WTC11 (cell line): ENCODE measurements at regions not wholly inside any gene's neighbourhood (a gene's known extent, or its start where the extent isn't known, plus 50 kb on each side); places are given as distances from the start of the nearest gene placed in this dataset.

Experiments
- ATF2 ChIP-seq: sonication (generic); formaldehyde crosslinking; IDR thresholded peaks from 2 replicates; pipeline ENCODE4 v1.8.1; 2022; ENCODE audit warnings: low read depth, missing genetic modification reagents, borderline replicate concordance
- FOXP4 ChIP-seq: sonication (generic); formaldehyde crosslinking; IDR thresholded peaks from 2 replicates; pipeline ENCODE4 v1.8.0; 2022; ENCODE audit warnings: mild to moderate bottlenecking, missing genetic modification reagents
- IRF2 ChIP-seq: sonication (generic); formaldehyde crosslinking; IDR thresholded peaks from 2 replicates; pipeline ENCODE4 v1.8.0; 2022; ENCODE audit warnings: low read depth, missing genetic modification reagents, borderline replicate concordance
- TEAD4 ChIP-seq: sonication (generic); formaldehyde crosslinking; IDR thresholded peaks from 2 replicates; pipeline ENCODE4 v1.8.0; 2022; ENCODE audit warnings: mild to moderate bottlenecking, missing genetic modification reagents
- ZNF512 ChIP-seq: sonication (generic); formaldehyde crosslinking; IDR thresholded peaks from 2 replicates; pipeline ENCODE4 v1.8.1; 2022; ENCODE audit warnings: missing genetic modification reagents, borderline replicate concordance
- TF ChIP-seq, protein P1 (sequence below): fragments of 200-600 bp; IDR thresholded peaks from 2 replicates; pipeline ENCODE4 v1.8.0; 2022; ENCODE audit warnings: antibody characterized with exemption

DNA sequence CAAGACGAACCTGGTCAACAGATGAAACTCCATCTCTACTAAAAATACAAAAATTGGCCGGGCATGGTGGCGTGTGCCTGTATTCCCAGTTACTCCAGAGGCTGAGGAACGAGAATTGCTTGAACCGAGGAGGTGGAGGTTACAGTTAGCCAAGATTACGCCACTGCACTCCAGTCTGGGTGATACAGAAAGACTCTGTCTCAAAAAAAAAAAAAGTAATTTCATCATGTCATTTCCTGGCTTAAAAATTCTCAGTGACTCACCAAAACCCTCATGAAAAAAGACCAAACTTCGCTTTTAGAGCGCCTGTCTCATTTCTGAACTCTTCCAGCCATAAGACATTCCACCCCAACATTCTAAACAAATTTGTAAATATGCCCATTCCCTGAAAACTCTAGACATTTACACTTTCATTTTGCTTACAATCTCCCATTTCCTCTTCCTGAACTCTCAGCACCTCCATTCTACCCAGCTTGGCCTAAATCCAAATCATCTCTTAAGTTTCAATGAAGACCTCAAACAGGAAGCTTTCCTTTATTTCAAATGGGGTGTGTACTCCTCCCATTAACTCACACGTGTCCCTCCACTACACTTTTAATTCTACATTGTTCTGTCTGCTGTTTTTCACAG is 50.5 kb upstream of the PRRC2C start:
- TF ChIP-seq, protein P1, sequence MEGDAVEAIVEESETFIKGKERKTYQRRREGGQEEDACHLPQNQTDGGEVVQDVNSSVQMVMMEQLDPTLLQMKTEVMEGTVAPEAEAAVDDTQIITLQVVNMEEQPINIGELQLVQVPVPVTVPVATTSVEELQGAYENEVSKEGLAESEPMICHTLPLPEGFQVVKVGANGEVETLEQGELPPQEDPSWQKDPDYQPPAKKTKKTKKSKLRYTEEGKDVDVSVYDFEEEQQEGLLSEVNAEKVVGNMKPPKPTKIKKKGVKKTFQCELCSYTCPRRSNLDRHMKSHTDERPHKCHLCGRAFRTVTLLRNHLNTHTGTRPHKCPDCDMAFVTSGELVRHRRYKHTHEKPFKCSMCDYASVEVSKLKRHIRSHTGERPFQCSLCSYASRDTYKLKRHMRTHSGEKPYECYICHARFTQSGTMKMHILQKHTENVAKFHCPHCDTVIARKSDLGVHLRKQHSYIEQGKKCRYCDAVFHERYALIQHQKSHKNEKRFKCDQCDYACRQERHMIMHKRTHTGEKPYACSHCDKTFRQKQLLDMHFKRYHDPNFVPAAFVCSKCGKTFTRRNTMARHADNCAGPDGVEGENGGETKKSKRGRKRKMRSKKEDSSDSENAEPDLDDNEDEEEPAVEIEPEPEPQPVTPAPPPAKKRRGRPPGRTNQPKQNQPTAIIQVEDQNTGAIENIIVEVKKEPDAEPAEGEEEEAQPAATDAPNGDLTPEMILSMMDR, result no peak
- no peak for TF ChIP-seq TEAD4
- no peak for TF ChIP-seq FOXP4
- no peak for TF ChIP-seq ATF2 (CRISPR knock-in tag)
- no peak for TF ChIP-seq IRF2 (CRISPR knock-in tag)
- no peak for TF ChIP-seq ZNF512 (CRISPR knock-in tag)
